IPS-20b (cell line): ENCODE measurements at regions not wholly inside any gene's neighbourhood (a gene's known extent, or its start where the extent isn't known, plus 50 kb on each side); places are given as distances from the start of the nearest gene placed in this dataset.
"Not testable (repeated sequence)": the region's sequence is repeated elsewhere in the genome, so short reads cannot be mapped to it uniquely, and the experiment has no call there.

ENCODE experiments used
- H3K27ac ChIP-seq: one replicate; pipeline ENCODE4 v1.5.1; 2013; ENCODE audit warnings: low read length
- H3K27me3 ChIP-seq: 2 replicates; pipeline ENCODE4 v1.6.1; 2013; ENCODE audit warnings: mild to moderate bottlenecking, low read length, inconsistent platforms; ENCODE audit not compliant: insufficient read depth
- H3K36me3 ChIP-seq: 2 replicates; pipeline ENCODE4 v1.6.1; 2013; ENCODE audit warnings: low read depth, mild to moderate bottlenecking, inconsistent platforms, low read length, moderate library complexity; ENCODE audit not compliant: insufficient read depth
- H3K4me1 ChIP-seq: 2 replicates; pipeline ENCODE4 v1.6.1; 2013; ENCODE audit warnings: mild to moderate bottlenecking, control low read depth, inconsistent platforms, low read length, moderate library complexity; ENCODE audit not compliant: insufficient read depth
- H3K4me3 ChIP-seq: 2 replicates; pipeline ENCODE4 v1.5.1; 2013; ENCODE audit warnings: mild to moderate bottlenecking, low read length, inconsistent platforms
- H3K9ac ChIP-seq: 2 replicates; pipeline ENCODE4 v1.6.1; 2013; ENCODE audit warnings: low read depth, mild to moderate bottlenecking, inconsistent platforms, low read length, moderate library complexity
- H3K9me3 ChIP-seq: 2 replicates; pipeline ENCODE4 v1.6.1; 2013; ENCODE audit warnings: mild to moderate bottlenecking, low read depth, low read length, inconsistent platforms; ENCODE audit not compliant: insufficient read depth

GRCh38 chr4:137361756-137362470, 170.4 kb downstream of the PCDH18 start:
- no peaks in the 10 kb centered on the region for H3K9me3 ChIP-seq
- H3K36me3 ChIP-seq: no peaks in the 10 kb centered on the region
- no peak overlapping the region for H3K9ac ChIP-seq
- no peaks in the 10 kb centered on the region for H3K4me1 ChIP-seq
- H3K27me3 ChIP-seq: no peaks in the 10 kb centered on the region
- no peak overlapping the region for H3K27ac ChIP-seq
- H3K4me3 ChIP-seq: no peak overlapping the region

- H3K4me3 ChIP-seq: no peak overlapping the region
- H3K27me3 ChIP-seq: no peaks in the 10 kb centered on the region
- no peaks in the 10 kb centered on the region for H3K9me3 ChIP-seq
- no peak overlapping the region for H3K9ac ChIP-seq
- no peak overlapping the region for H3K27ac ChIP-seq
- no peaks in the 10 kb centered on the region for H3K36me3 ChIP-seq
- no peaks in the 10 kb centered on the region for H3K4me1 ChIP-seq
Measured at GRCh38 chr4:137360761-137361160, 171.5 kb downstream of the PCDH18 start.

GRCh38 chr4:137359691-137360315, 172.5 kb downstream of the PCDH18 start:
- no peaks in the 10 kb centered on the region for H3K36me3 ChIP-seq
- no peak overlapping the region for H3K9ac ChIP-seq
- no peak overlapping the region for H3K4me3 ChIP-seq
- H3K4me1 ChIP-seq: no peaks in the 10 kb centered on the region
- H3K27me3 ChIP-seq: no peaks in the 10 kb centered on the region
- no peaks in the 10 kb centered on the region for H3K9me3 ChIP-seq
- no peak overlapping the region for H3K27ac ChIP-seq

GRCh38 chr4:137354562-137354961, 177.7 kb downstream of the PCDH18 start:
- not testable (repeated sequence) for H3K9me3 ChIP-seq, H3K27me3 ChIP-seq, H3K9ac ChIP-seq, H3K27ac ChIP-seq, H3K4me3 ChIP-seq, H3K4me1 ChIP-seq, H3K36me3 ChIP-seq

- H3K27me3 ChIP-seq: no peaks in the 10 kb centered on the region
- H3K4me3 ChIP-seq: no peak overlapping the region
- H3K9me3 ChIP-seq: peaks cover 3% of the 10 kb centered on the region; the same call in 1 of the 2 replicates
- H3K9ac ChIP-seq: no peak overlapping the region
- no peaks in the 10 kb centered on the region for H3K4me1 ChIP-seq
- no peak overlapping the region for H3K27ac ChIP-seq
- no peaks in the 10 kb centered on the region for H3K36me3 ChIP-seq
Measured at GRCh38 chr4:137347371-137347770, 184.9 kb downstream of the PCDH18 start.

- Histone ChIP-seq H3K27ac (no peak overlapping the region), H3K36me3 (no peaks in the 10 kb centered on the region), H3K4me1 (no peaks in the 10 kb centered on the region), H3K9ac (no peak overlapping the region), H3K27me3 (no peaks in the 10 kb centered on the region), H3K4me3 (no peak overlapping the region), H3K9me3 (no peaks in the 10 kb centered on the region)
Measured at GRCh38 chr4:137345597-137345996, 186.7 kb downstream of the PCDH18 start.

GRCh38 chr4:137343221-137343620, 189.1 kb downstream of the PCDH18 start:
- Histone ChIP-seq H3K9ac (no peak overlapping the region), H3K27ac (no peak overlapping the region), H3K4me3 (no peak overlapping the region), H3K9me3 (no peaks in the 10 kb centered on the region), H3K36me3 (no peaks in the 10 kb centered on the region), H3K4me1 (no peaks in the 10 kb centered on the region), H3K27me3 (no peaks in the 10 kb centered on the region)

GRCh38 chr4:137333031-137333430, 199.3 kb downstream of the PCDH18 start:
- Histone ChIP-seq H3K27me3 (no peaks in the 10 kb centered on the region), H3K4me3 (no peak overlapping the region), H3K9ac (no peak overlapping the region), H3K27ac (no peak overlapping the region), H3K9me3 (peaks cover 4% of the 10 kb centered on the region; the same call in 1 of the 2 replicates), H3K4me1 (no peaks in the 10 kb centered on the region), H3K36me3 (no peaks in the 10 kb centered on the region)

GRCh38 chr4:137312257-137312656, 220.0 kb downstream of the PCDH18 start:
- no peaks in the 10 kb centered on the region for H3K9me3 ChIP-seq
- H3K4me1 ChIP-seq: no peaks in the 10 kb centered on the region
- H3K27ac ChIP-seq: no peak overlapping the region
- H3K36me3 ChIP-seq: no peaks in the 10 kb centered on the region
- no peak overlapping the region for H3K4me3 ChIP-seq
- no peak overlapping the region for H3K9ac ChIP-seq
- H3K27me3 ChIP-seq: no peaks in the 10 kb centered on the region

GRCh38 chr4:137310593-137311490, 221.5 kb downstream of the PCDH18 start:
- no peaks in the 10 kb centered on the region for H3K27me3 ChIP-seq
- H3K4me3 ChIP-seq: no peak overlapping the region
- H3K9me3 ChIP-seq: no peaks in the 10 kb centered on the region
- H3K27ac ChIP-seq: no peak overlapping the region
- H3K36me3 ChIP-seq: no peaks in the 10 kb centered on the region
- H3K4me1 ChIP-seq: no peaks in the 10 kb centered on the region
- H3K9ac ChIP-seq: no peak overlapping the region

GRCh38 chr4:137310166-137310565, 222.1 kb downstream of the PCDH18 start:
- Histone ChIP-seq H3K27me3 (no peaks in the 10 kb centered on the region), H3K9me3 (no peaks in the 10 kb centered on the region), H3K36me3 (no peaks in the 10 kb centered on the region), H3K9ac (no peak overlapping the region), H3K27ac (no peak overlapping the region), H3K4me3 (no peak overlapping the region), H3K4me1 (no peaks in the 10 kb centered on the region)
